ENCODE measurements at regions not wholly inside any gene's neighbourhood (a gene's known extent, or its start where the extent isn't known, plus 50 kb on each side); places are given as distances from the start of the nearest gene placed in this dataset.

DNA sequence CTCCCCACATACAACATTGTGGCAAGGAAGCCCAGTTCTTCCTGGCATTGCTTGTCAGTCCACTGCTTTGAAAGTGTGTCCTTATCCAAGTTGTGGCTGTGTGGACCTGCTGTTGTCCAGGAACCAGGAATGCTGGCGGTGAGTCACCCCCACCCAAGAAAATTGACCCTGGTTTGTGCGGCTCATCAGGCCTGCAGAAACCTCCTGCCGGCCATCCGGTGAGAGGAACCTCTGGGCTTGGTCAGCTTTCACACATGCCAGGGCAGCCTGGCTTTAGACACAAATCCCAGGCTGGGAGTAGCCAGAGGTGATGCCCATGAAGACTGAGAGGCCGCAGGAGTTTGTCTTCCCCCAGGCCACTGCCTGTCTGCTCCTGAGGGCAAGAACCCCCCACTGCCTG, 223.6 kb downstream of the TTLL2 start:
- intact Hi-C loops (cut with DNase I; ENCODE audit: low total_unique reads): no loop called here
- H3K27ac ChIP-seq: peak overlapping the region; percentile 60 to 63

DNA sequence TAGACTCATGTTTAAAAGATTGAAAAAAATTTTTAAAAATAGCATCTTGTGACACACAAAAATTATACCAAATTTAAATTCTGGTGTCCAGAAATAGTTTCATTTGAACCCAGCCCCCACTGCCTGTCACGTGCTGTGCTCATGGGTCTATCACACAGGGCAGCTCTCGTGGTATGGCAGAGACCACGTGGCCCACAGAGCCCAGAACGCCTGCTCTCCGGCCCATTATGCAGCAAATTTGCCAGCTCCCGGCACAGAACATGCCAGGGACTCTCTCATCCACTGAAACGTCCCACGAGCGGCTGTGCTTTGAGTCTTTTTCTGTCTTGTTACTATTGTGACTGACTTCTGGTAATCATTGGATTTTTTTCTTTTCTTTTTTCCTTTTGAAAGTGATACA, 224.3 kb downstream of the TTLL2 start:
- no peak overlapping the region for H3K4me3 ChIP-seq
- H3K27me3 ChIP-seq: no peaks in the 10 kb centered on the region
- no peaks in the 10 kb centered on the region for H3K36me3 ChIP-seq
- H3K27ac ChIP-seq: peak overlapping the region; percentile 60 to 63
- H3K4me1 ChIP-seq: peaks cover 0 to 55% (median 27%) of the 10 kb centered on the region in 4 donors
- intact Hi-C loops (cut with DNase I; ENCODE audit: low total_unique reads): no loop called here
- TF ChIP-seq, protein P1, sequence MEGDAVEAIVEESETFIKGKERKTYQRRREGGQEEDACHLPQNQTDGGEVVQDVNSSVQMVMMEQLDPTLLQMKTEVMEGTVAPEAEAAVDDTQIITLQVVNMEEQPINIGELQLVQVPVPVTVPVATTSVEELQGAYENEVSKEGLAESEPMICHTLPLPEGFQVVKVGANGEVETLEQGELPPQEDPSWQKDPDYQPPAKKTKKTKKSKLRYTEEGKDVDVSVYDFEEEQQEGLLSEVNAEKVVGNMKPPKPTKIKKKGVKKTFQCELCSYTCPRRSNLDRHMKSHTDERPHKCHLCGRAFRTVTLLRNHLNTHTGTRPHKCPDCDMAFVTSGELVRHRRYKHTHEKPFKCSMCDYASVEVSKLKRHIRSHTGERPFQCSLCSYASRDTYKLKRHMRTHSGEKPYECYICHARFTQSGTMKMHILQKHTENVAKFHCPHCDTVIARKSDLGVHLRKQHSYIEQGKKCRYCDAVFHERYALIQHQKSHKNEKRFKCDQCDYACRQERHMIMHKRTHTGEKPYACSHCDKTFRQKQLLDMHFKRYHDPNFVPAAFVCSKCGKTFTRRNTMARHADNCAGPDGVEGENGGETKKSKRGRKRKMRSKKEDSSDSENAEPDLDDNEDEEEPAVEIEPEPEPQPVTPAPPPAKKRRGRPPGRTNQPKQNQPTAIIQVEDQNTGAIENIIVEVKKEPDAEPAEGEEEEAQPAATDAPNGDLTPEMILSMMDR (IDR thresholded peaks at IDR 0.05): no peak
- DNase-seq: peak; percentile 89 to 96
- H3K9me3 ChIP-seq: no peaks in the 10 kb centered on the region

More for the DNA sequence above, 223.6 kb downstream of the TTLL2 start:
- no peaks in the 10 kb centered on the region for H3K27me3 ChIP-seq
- H3K4me3 ChIP-seq: no peak overlapping the region
- TF ChIP-seq, protein P1 (IDR thresholded peaks at IDR 0.05): no peak
- H3K4me1 ChIP-seq: peaks cover 0 to 62% (median 32%) of the 10 kb centered on the region in 4 donors
- no peak for DNase-seq
- no peaks in the 10 kb centered on the region for H3K36me3 ChIP-seq
- H3K9me3 ChIP-seq: no peaks in the 10 kb centered on the region

DNA sequence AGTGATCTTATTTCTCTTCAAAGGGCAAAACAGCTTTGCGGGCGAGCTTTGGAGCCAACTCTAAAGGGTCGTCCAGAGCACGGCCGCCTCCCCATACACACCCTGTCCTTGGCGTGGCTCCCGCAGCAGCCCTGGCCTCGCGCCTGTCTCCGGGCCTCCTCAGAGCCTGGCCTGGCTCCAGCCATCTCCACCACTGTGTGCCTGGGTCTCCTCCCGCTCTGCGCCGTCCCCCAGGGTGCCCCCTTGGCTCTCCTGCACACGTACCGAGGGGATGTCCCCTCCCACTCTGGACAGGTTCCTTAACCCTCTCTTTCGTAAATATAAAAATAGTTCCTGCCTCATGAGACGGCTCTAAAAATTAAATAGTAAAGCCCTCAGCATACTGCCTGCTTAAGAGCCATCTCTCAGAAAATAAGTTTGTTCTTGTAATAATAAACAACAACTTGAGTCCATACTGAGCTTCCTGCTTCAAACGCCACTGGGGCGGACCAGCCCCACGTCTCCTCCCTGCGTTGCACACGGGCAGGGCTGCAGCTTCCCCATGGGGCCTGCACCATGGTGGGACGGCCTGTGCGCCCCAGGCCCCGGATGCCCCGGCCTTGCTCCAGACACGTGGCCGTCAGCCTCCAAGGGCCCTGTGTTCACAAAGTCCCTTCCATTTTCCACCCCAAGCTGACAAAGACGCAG, 226.2 kb downstream of the TTLL2 start:
- peak overlapping the region; percentile 8 to 17 for H3K4me3 ChIP-seq
- H3K4me1 ChIP-seq: peaks cover 0 to 46% (median 27%) of the 10 kb centered on the region in 4 donors
- DNase-seq: peak; percentile 89 to 95
- no peaks in the 10 kb centered on the region for H3K27me3 ChIP-seq
- intact Hi-C loops (cut with DNase I; ENCODE audit: low total_unique reads): no loop called here
- H3K36me3 ChIP-seq: no peaks in the 10 kb centered on the region
- H3K27ac ChIP-seq: peak overlapping the region; percentile 62 to 63
- H3K9me3 ChIP-seq: no peaks in the 10 kb centered on the region
- TF ChIP-seq, protein P1 (IDR thresholded peaks at IDR 0.05): no peak

DNA sequence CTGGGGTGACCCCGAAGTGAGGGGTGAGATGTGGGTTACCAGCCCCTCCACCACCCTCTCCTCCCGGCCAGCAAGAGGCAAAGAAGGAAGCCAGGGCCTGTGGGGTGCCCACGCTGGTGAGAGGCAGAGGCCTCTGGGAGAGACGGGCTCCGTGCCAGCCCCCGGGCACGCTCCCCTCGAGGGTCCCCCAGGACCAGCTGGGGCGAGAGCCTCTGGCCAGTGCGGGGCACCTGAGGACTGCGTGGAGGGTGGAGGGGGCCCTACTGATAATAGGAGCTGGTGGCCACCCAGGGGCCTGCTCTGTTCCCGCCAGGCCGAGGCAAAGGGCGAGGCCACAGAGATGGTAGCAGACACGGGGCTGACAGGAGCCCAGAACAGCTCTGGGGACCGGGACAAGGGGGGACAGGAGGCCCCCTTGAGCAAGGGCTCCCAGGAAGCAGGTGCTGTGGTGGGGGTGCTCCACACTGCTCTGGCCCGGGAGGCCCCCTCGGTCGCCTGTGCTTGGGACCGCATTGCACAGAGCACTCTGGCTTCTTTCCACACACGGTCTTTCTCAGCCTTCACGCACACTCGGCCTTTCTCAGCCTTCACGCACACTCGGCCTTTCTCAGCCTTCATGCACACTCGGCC, 226.9 kb downstream of the TTLL2 start:
- no peak for DNase-seq
- Histone ChIP-seq H3K9me3 (no peaks in the 10 kb centered on the region), H3K27me3 (no peaks in the 10 kb centered on the region), H3K36me3 (no peaks in the 10 kb centered on the region), H3K4me3 (no peak overlapping the region), H3K27ac (peak overlapping the region; percentile 62 to 63), H3K4me1 (peaks cover 0 to 46% (median 27%) of the 10 kb centered on the region in 4 donors)
- TF ChIP-seq, protein P1 (IDR thresholded peaks at IDR 0.05): no peak
- intact Hi-C loops (cut with DNase I; ENCODE audit: low total_unique reads): no loop called here

DNA sequence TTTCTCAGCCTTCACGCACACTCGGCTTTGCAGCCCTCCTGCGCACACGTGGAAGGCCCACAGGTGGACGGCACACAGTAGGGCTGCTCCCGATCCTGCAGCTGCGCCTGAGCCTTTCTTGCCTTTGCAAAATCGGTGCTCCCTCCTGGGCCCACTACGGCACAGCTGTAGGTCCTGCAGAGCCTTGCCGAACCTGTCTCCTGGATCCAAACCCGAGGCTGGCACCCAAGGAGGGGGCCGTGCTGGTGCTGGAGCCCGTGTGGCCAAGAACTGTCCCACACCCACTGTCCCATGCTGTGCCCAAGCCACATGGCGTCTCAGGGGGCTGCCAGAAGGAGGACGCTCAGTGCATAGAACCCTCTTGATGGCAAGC, 227.4 kb downstream of the TTLL2 start:
- H3K4me3 ChIP-seq: no peak overlapping the region
- no peaks in the 10 kb centered on the region for H3K27me3 ChIP-seq
- no peak for DNase-seq
- TF ChIP-seq, protein P1 (IDR thresholded peaks at IDR 0.05): no peak
- H3K36me3 ChIP-seq: no peaks in the 10 kb centered on the region
- peaks cover 0 to 46% (median 27%) of the 10 kb centered on the region in 4 donors for H3K4me1 ChIP-seq
- intact Hi-C loops (cut with DNase I; ENCODE audit: low total_unique reads): no loop called here
- H3K9me3 ChIP-seq: no peaks in the 10 kb centered on the region
- H3K27ac ChIP-seq: no peak overlapping the region
